GM18517 (cell line): ENCODE measurements at regions not wholly inside any gene's neighbourhood (a gene's known extent, or its start where the extent isn't known, plus 50 kb on each side); places are given as distances from the start of the nearest gene placed in this dataset.

Experiments
- ATAC-seq: cut with Tn5 transposase; IDR thresholded peaks from one replicate; pipeline ENCODE4 v1.9.1; 2021; ENCODE audit warnings: mild to moderate bottlenecking, moderate library complexity; ENCODE audit not compliant: unreplicated experiment

DNA sequence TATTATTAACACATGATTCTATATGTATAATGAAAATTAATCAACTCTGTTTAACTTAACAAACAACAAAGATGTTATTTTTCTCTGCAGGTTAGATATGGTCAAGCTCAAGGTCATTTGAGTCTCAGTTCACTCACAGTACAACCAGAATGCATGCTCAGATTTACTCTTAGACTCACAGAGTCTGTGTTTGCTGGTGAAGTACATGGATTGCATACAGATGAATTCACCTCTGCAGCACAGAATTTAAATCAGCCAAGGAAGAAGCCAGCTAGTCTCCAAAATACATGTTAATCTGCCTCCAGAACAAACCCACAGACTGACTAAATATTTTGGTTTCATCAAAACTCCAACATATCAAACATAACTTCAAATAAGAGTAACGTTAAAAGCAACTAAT, 424.5 kb downstream of the RAD51AP2 start:
- ATAC-seq: no peak

DNA sequence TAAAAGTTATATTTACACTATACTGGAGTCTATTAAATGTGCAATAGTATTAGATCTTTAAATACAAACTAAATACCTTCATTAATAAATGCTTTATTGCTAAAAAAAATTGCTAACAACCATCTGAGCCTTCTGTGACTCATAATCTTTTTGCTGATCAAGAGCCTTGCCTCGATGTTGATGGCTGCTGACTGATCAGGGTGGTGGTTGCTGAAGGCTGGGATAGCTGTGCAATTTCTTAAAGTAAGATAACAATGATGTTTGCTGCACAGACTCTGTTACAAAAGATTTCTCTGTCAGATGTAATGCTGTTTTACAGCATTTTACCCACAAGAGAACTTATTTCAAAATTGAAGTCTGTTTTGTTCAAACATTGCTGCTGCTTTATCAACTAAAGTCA, 421.4 kb upstream of the CYRIA start:
- ATAC-seq: no peak

GRCh38 chr2:17085546-17086202, 420.0 kb upstream of the CYRIA start:
- ATAC-seq: no peak

- ATAC-seq: no peak
Observed at GRCh38 chr2:17084877-17085276, 419.2 kb upstream of the CYRIA start.

DNA sequence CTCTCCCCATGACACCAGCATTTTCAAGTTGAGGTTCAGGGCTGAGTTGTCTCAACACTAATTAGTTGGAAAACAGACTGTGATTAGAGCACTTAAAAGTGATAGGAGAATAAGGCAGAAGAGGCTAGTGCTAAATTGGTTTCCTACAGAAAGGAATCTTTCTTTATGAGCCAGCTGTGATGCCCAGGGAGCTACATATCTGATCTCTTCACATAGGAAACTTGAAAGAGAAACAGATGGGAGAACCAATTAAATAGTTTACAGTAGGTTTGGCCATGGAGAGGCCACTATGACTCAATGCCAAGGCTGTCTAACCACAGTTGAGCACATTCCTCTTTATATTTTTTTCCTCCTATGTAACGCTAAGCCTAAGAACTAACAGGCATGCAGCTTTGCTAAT, 418.3 kb upstream of the CYRIA start:
- no peak for ATAC-seq

- no peak for ATAC-seq
Observed at GRCh38 chr2:17079262-17079661, 413.6 kb upstream of the CYRIA start.

- ATAC-seq: no peak
Observed at GRCh38 chr2:17076533-17076932, 410.9 kb upstream of the CYRIA start.

GRCh38 chr2:17070711-17071110, 405.1 kb upstream of the CYRIA start:
- ATAC-seq: no peak

DNA sequence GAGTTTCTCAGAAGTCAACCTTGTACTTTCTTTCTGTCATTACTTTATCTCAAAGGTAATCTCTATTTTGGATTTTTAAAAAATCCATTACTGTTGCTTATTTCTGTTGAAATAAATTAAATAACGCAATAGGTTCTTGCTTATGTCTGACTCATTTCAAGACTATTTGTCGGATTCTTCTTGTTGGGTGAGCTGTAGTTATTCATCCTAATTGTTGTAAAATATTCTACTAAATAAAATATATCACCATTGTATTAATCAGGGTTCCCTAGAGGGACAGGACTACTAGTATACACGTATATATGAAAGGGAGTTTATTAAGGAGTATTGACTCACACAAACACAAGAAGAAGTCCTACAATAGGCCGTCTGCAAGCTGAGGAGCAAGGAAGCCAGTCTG, 403.9 kb upstream of the CYRIA start:
- ATAC-seq: no peak

GRCh38 chr2:17068021-17068420, 402.4 kb upstream of the CYRIA start:
- ATAC-seq: no peak

DNA sequence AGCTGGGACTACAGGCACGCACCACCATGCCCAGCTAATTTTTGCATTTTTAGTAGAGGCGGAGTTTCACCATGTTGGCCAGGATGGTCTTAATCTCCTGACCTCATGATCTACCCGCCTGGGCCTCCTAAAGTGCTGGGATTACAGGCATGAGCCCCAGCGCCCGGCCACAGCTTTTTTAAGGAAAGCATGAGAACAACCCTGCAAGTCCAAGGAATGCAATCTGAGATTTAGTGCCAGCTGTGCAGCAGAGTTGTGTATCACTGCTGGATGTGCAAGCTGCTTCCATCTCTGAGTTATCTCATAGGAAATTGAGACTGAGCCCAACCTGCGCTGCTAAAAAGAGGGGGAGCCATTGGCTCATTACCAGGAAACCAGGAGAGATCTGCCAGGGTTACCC, 399.9 kb upstream of the CYRIA start:
- no peak for ATAC-seq

DNA sequence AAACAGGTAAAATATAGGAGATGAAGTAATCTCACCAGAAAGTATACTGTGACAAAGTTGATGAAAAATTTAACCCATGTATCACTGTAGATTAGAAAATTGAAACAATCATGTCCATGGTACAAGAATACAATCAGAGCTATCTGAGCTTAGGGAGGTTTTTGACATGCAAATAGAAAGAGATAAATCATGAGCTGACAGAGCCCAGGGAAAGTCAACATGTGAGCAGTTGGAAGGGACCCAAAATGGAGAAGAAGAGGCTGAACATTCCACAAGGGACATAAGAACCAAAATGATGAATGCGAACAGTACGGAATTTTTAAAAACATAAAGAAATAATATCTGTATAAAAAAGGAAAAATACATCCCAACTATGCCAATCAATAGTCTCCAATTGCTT, 395.4 kb upstream of the CYRIA start:
- no peak for ATAC-seq

GRCh38 chr2:17059458-17059857, 393.8 kb upstream of the CYRIA start:
- no peak for ATAC-seq

- ATAC-seq: no peak
Observed at GRCh38 chr2:17058772-17059402, 393.3 kb upstream of the CYRIA start.

- ATAC-seq: no peak
Observed at GRCh38 chr2:17057109-17058017, 391.7 kb upstream of the CYRIA start.

DNA sequence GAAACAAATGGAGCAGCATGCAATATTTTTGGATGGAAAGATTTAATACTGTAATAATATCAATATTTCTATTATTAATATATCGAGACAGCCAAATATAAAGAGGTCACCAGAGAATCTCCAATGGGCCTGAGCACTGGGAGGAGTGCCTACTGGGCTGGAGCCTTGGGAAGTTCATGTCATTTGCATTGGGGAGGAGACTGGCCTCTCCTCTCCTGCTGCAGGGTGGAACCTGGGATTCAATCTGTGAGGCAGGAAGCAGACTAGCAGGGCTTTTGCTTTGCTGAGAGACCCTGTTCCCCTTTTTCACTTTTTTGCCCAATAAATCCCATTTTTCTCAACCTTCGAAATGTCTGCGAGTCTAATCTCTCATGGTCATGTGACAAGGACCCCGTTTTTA, 390.6 kb upstream of the CYRIA start:
- ATAC-seq: no peak

DNA sequence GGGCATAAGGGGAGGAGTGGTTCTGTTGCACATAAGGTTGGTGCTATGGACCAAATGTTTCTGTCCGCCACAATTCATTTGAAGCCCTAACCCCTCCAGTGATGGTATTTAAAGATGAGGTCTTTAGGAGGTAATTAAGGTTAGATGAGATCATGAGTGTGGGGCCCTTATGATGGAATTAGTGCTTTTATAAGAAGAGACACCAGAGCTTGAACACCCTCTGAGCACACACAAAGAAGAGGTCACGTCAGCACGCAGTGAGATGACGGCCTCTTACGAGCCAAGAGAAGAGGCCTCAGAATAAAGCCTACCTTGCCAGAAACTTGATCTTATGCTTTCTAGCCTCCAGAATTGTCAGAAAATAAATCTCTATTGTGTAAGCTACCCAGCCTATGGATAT, 386.4 kb upstream of the CYRIA start:
- ATAC-seq: no peak

DNA sequence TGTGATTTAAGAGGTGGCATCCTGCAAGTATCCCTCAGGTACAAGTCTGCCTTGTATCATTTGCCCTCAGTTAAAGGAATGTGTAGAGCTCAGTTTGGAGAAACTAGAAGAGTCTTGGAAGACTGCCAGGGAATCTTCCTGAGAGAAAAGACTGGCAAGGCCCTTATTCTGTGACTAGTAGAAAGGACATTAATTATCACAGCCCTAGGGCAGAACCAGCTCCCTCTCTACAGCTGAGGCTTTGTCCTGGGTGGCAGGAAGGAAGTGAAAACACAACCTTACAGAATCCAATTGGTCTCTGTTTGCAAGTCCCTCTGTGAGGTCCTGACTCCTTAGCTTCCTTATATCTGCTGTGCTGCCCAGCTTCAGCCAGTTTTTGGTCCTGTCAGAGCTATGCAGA, 385.9 kb upstream of the CYRIA start:
- no peak for ATAC-seq

DNA sequence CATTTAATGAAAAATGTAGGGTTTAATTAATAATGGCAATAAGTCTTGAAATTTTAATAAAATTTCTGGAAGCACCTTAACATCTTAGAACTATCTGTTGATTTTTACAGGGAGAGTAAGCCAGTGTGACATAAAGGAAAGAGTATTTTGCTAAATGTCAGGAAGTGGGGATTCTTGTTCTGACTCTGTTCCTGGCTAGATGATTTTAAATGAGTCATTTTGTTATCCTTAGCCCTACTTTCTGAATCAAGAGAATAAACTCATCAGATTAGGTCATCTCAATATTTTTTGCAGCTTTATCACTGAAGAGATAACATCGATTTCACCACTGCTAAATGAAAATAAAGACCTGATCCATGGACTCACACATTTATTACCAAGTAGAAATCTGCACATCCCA, 377.5 kb upstream of the CYRIA start:
- no peak for ATAC-seq

DNA sequence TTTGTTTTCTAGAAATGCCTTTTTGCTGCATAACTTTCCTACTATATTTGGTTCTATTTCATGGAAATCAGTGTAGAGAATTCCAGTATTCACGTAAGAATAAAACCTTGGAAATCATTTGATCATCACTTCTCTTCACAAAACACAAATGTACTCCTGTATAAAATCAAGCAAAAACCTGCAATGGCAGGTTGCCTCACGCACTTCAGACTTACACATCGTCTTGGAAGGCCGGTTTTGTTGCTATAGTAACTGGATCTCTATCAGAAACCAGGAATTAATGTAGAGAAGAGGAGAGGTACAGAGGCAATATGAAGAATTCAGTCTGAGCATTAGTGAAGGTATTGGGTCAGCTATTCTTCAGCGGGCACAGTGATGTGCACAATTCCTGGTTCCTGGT, 370.7 kb upstream of the CYRIA start:
- ATAC-seq: no peak

- ATAC-seq: no peak
Observed at GRCh38 chr2:17035010-17035409, 369.4 kb upstream of the CYRIA start.

DNA sequence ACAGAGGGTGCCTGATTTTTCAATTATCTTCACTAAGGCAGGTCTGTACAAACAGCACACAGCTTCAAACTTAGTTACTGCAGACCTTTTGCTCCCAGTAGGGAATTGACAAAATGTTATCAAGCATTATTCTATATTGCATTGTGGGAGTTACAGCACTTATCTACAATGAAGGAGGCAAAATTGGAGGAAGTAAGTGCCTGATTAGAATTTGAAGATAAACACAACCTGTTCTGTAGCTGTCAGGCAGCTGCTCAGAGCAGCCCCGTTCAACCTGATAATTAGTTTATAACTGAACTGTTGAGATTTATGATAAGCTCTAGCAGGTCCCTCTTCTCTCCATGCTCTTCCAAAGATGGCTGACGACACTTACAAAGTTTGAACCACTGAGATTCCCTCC, 364.4 kb upstream of the CYRIA start:
- no peak for ATAC-seq
